ENCODE measurements at regions not wholly inside any gene's neighbourhood (a gene's known extent, or its start where the extent isn't known, plus 50 kb on each side); places are given as distances from the start of the nearest gene placed in this dataset.

DNA sequence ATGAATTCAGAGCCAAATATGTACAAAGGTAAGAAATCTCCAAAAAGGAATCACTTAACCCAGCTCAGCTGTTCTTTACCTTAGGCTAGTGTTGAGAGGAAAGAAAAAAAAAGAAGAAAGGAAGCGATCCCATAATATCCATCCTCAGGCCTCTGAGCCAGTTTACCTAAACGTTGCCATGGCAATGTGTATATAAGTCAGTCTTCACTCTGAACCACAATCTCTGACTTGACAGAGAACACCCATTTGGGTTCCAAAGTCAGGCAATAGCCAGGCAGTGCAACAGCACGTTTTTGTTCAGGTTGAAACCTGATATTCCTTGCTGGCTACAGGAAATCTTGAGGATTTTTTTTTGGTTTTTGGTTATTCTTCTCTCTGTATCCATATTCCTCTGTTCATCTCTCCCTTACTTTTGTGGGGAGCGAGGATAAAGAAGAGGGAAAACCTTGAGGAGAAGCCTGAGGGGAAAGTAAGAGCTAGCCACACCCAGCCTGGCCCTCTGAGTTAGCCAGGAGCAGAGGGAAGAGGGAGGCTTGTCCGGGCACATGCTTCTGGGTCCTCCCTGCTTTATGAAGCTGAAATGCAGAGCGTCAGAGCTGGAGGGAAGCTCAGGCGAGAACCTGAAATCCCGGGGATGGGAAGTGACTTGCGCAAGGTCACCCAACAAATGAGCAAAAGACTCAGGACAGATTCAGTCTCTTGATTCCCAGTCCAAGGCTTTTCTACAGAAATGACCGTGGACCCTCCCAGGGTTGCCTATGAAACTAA, 152.7 kb downstream of the SOX9 start:
- TF ChIP-seq, protein P1, sequence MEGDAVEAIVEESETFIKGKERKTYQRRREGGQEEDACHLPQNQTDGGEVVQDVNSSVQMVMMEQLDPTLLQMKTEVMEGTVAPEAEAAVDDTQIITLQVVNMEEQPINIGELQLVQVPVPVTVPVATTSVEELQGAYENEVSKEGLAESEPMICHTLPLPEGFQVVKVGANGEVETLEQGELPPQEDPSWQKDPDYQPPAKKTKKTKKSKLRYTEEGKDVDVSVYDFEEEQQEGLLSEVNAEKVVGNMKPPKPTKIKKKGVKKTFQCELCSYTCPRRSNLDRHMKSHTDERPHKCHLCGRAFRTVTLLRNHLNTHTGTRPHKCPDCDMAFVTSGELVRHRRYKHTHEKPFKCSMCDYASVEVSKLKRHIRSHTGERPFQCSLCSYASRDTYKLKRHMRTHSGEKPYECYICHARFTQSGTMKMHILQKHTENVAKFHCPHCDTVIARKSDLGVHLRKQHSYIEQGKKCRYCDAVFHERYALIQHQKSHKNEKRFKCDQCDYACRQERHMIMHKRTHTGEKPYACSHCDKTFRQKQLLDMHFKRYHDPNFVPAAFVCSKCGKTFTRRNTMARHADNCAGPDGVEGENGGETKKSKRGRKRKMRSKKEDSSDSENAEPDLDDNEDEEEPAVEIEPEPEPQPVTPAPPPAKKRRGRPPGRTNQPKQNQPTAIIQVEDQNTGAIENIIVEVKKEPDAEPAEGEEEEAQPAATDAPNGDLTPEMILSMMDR (IDR thresholded peaks at IDR 0.05; ENCODE audit: low read depth, low read length, missing control alignments) = no peak
- H3K4me3 ChIP-seq (replicated peaks; ENCODE audit: low read depth, low read length) = no peak overlapping the region
- no peak for DNase-seq (ENCODE audit: extremely low read depth, low read depth)

DNA sequence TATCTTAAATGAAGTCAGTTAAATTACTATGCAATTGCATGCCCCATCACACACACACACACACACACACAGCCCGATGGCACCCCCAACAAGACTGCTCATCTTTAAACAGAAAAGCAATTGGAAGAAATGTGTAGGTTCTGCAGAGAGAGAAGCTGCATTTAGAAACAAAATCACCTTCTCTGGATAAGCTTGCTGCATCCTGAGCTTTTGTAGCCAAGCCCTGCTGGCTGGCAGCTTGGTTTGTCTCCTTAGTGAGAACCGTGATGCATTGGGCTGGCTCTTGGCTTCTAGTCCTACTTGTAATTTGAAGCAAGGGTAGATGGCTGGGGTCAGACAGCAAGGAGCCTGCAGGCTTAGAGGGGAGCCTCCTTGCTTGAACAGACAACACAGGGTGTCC, 153.8 kb downstream of the SOX9 start:
- H3K4me3 ChIP-seq (replicated peaks; ENCODE audit: low read depth, low read length) = no peak overlapping the region
- DNase-seq (ENCODE audit: extremely low read depth, low read depth) = no peak
- TF ChIP-seq, protein P1 (IDR thresholded peaks at IDR 0.05; ENCODE audit: low read depth, low read length, missing control alignments) = no peak

DNA sequence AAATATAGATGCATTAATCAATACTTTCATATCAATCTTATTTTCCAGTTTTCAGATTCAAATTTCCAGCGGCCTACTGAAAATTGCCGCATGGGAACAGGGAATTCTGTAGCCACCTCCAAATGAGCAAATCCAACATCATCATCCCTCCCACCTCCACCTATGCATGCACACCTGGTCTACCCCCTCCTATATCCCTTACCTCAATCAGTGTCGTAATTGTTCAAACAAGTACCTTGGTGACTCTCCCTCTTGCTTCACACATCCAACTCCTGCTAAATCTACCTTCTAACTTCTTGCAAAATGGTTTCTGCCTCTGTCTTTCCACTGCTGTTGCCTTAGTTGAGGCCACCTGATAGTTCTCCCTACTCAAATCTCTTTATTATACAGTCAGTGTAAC, 160.1 kb downstream of the SOX9 start:
- no peak overlapping the region for H3K4me3 ChIP-seq (replicated peaks; ENCODE audit: low read depth, low read length)
- DNase-seq (ENCODE audit: extremely low read depth, low read depth) = no peak
- TF ChIP-seq, protein P1 (IDR thresholded peaks at IDR 0.05; ENCODE audit: low read depth, low read length, missing control alignments) = no peak

DNA sequence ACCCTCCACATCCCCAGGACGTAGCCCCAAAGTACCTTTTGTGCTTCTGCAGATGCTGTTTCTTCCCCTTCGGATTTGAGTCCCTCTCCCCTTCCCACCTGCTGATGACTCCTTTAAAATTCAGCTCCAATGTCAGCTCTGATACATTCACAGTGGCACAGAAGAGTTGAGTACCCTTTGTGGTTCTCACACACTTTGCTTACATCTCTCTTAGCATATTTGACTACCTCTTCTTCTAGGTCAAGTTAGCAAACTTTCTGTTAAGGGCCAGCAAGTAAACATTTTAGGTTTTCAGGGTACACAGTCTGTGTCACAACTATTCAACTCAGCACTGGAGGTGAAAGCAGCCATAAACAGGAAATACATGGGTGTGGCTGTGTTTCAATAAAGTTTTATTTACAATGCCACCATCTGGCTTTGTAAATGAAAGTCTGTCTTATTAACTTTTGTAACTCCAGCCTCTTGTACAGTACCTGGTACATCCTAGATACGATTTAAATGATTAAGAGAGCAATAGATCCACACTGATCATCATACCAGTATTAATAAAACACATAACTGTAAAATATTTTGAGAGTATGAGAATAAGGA, 161.7 kb downstream of the SOX9 start:
- H3K4me3 ChIP-seq (replicated peaks; ENCODE audit: low read depth, low read length) = no peak overlapping the region
- DNase-seq (ENCODE audit: extremely low read depth, low read depth) = no peak
- TF ChIP-seq, protein P1 (IDR thresholded peaks at IDR 0.05; ENCODE audit: low read depth, low read length, missing control alignments) = no peak

DNA sequence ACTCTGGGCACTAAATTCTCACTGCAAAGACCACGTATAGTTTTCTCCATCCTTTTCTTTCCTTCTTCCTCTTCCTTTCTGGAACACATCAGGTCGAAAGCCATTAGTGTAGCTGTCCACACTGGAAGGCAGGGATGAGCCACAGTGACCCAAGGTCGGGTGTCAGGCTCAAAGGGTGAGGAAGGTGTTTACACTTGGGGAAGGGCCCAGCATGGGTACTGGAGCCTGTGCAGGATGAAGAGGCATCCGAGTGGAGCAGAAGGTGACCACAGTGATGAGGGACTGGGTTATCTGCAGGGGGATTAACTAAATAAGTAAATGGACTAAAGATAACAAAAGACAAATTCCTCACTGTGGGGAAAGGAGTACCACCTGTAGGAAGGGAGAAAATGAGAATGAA, 164.0 kb downstream of the SOX9 start:
- TF ChIP-seq, protein P1 (IDR thresholded peaks at IDR 0.05; ENCODE audit: low read depth, low read length, missing control alignments) = no peak
- H3K4me3 ChIP-seq (replicated peaks; ENCODE audit: low read depth, low read length) = no peak overlapping the region
- no peak for DNase-seq (ENCODE audit: extremely low read depth, low read depth)

DNA sequence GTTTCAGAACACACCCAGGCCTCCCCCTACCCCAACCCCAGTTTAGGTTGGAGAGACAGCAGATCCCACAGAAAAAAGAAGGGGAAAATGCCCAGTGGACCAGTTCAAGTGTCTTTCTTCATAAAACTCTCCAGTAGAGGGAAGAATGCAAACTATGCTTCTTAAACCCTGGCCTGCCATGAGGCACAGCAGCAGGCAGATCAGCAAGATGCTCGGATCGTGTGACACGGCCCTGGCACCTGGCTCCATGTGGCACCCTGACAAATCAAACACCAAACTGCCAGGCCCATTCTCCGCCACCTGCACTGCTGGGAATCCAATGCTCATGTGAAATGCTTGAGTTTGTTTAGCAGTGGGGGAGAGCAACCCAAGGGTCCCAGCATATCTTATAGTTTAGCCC, 166.8 kb downstream of the SOX9 start:
- H3K4me3 ChIP-seq (replicated peaks; ENCODE audit: low read depth, low read length) = no peak overlapping the region
- TF ChIP-seq, protein P1 (IDR thresholded peaks at IDR 0.05; ENCODE audit: low read depth, low read length, missing control alignments) = no peak
- no peak for DNase-seq (ENCODE audit: extremely low read depth, low read depth)

All from HFF-Myc (cell line).